ENCODE measurements at regions not wholly inside any gene's neighbourhood (a gene's known extent, or its start where the extent isn't known, plus 50 kb on each side); places are given as distances from the start of the nearest gene placed in this dataset.

DNA sequence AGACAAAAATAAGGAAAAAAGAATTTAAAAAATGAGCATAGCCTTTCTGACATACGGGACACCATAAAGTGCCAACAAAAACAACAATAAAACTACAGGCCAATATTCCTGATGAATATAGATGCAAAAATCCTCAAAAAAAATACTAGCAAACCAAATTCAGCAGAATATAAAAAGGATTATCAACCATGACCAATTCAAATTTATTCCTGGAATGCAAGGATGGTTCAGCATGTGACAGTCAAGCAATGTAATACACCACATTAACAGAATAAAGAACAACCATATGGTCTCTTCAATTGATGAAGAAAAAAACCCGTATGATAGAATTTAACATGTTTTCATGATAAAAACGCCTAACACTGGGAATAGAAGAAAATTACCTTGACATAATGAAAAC lies 341.7 kb downstream of the PYDC2 start:
- no peak for ATAC-seq (ENCODE audit: low FRiP score)
- no peak for DNase-seq (ENCODE audit: low spot score)
- TF ChIP-seq, protein P1, sequence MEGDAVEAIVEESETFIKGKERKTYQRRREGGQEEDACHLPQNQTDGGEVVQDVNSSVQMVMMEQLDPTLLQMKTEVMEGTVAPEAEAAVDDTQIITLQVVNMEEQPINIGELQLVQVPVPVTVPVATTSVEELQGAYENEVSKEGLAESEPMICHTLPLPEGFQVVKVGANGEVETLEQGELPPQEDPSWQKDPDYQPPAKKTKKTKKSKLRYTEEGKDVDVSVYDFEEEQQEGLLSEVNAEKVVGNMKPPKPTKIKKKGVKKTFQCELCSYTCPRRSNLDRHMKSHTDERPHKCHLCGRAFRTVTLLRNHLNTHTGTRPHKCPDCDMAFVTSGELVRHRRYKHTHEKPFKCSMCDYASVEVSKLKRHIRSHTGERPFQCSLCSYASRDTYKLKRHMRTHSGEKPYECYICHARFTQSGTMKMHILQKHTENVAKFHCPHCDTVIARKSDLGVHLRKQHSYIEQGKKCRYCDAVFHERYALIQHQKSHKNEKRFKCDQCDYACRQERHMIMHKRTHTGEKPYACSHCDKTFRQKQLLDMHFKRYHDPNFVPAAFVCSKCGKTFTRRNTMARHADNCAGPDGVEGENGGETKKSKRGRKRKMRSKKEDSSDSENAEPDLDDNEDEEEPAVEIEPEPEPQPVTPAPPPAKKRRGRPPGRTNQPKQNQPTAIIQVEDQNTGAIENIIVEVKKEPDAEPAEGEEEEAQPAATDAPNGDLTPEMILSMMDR (IDR thresholded peaks at IDR 0.05): no peak

DNA sequence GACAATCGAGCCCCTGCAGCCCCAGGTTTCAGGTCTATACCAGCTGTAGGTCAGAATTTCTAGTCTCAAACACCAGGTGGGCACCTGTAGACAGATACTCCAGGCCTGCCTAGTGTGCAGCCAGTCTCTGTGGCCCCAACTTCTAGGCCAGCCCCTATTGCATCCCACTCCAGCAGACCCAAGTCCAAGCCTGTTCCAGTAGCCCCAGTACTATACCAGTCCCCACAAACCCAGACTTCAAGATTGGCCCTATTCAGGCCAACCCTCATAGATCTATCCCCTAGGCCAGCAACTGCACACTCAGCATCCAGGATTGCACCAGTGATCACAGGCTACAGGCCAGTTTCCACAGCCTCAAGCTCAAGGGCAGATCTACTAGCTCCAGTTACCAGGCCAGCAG lies 344.0 kb downstream of the PYDC2 start:
- TF ChIP-seq, protein P1 (IDR thresholded peaks at IDR 0.05): no peak
- ATAC-seq (ENCODE audit: low FRiP score): no peak

DNA sequence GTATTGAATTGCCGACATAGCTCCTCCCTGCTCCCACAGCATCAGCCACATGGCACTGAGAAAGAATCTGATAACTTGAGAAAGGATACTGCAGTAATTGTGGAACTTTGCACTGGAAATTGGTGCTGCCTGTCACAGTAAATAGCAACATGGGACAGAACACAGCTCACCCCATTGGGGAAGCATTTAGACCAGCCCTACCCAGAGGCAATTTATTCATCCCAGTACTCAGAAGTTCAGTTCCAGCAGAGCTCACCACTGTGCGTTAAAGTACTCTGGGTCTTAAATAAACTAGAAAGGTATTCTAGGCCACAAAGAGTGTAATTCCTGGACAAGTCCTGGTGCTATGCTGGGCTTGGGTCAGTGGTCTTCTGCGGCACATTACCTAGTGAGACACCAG lies 347.1 kb downstream of the PYDC2 start:
- TF ChIP-seq, protein P1 (IDR thresholded peaks at IDR 0.05): no peak
- ATAC-seq (ENCODE audit: low FRiP score) (no peak), DNase-seq (ENCODE audit: low spot score) (no peak)

More for the DNA sequence above, 344.0 kb downstream of the PYDC2 start:
- DNase-seq (ENCODE audit: low spot score): no peak

DNA sequence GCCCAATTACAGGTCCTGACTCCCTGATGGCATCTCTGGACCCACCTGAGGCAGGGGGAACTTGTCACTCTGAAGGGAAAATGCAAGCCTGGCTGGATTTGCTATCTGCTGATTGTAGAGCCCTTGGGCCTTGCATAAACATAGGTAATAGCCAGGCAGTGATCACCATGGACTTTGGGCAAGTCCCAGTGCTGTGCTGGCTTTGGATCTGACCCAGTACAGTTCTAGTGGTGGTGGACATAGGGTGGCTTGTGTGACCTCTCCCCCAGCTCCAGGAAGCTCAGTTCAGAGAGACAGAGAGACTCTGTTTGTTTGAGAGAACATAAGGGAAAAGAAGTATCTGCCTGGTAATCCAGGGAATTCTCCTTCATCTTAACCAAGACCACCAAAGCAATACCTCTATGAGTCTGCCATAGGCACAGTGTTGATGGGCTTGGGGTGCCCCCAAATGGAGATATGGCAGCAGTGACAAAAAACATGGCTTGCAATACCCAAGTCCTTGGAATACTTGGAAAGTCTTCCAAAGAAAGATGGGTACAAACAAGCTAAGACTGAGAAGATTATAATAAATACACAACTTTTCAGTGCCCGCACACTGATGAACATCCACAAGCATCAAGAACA lies 348.5 kb downstream of the PYDC2 start:
- TF ChIP-seq, protein P1 (IDR thresholded peaks at IDR 0.05): no peak
- DNase-seq (ENCODE audit: low spot score) (no peak), ATAC-seq (ENCODE audit: low FRiP score) (no peak)

DNA sequence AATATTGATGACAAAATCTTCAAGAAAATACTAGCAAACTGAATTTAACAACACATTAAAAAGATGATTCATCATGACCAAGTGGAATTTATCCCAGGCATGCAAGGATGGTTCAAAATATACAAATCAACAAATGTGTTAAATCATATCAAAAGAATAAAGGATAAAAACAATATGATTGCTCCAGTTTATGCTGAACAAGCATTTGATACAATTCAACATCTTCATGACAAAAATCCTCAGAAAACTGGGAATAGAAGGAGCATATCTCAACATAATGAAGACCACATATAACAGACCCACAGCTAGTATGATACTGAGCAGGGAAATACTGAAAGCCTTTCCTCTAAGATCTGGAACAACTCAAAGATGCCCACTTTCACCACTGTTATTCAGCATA lies 352.3 kb downstream of the PYDC2 start:
- DNase-seq (ENCODE audit: low spot score) (no peak), ATAC-seq (ENCODE audit: low FRiP score) (no peak)
- TF ChIP-seq, protein P1 (IDR thresholded peaks at IDR 0.05): no peak

DNA sequence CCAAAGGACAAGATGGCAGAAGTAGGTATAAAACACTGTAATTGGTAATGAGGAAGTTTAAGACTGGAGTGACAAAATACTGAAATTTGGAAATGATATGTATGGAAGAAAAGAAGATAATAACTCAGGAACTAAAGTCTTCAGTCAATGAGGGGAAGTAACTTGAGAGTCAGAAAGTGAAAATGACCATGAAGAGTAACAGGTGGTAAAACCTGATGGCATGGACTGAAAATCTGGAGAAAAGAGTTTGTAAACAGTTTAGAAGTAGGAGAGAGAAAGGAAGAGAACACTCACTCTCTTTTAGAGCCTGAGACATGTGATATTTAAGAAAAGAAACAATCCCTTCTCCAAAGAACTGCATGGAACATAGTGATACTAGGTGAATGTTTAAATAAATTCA lies 387.9 kb downstream of the PYDC2 start:
- TF ChIP-seq, protein P1 (IDR thresholded peaks at IDR 0.05): no peak
- no peak for DNase-seq (ENCODE audit: low spot score)
- no peak for ATAC-seq (ENCODE audit: low FRiP score)

DNA sequence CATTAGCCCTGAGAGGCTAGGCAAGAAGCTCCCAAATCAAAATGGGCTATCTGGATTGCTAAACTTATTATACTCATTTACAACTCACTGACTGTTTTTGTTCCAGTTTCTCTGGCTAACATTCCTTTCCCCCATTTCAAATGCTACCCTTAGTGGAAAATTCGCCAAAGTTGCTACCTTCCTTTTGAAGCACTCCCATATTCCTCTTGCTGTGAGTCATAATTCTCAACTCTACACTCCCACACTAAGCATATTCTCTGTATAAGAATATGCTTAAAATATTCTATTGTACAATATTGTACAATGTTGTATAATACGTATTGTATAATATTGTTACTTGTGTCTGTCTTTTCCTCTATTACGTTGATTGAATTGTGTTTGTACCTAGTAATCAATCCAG lies 398.6 kb downstream of the PYDC2 start:
- ATAC-seq (ENCODE audit: low FRiP score): no peak
- TF ChIP-seq, protein P1 (IDR thresholded peaks at IDR 0.05): no peak

More for the DNA sequence above, 398.6 kb downstream of the PYDC2 start:
- DNase-seq (ENCODE audit: low spot score): no peak
